ENCODE measurements at regions not wholly inside any gene's neighbourhood (a gene's known extent, or its start where the extent isn't known, plus 50 kb on each side); places are given as distances from the start of the nearest gene placed in this dataset.

GRCh38 chr3:178422406-178422805, 113.8 kb upstream of the KCNMB2 start:
- TF ChIP-seq POLR2A (IDR thresholded peaks at IDR 0.05) (no peak), CTCF (IDR thresholded peaks at IDR 0.05) (no peak)

All from thyroid gland (tissue), 4 donors.